NCI-H345 (cell line): ENCODE measurements at regions not wholly inside any gene's neighbourhood (a gene's known extent, or its start where the extent isn't known, plus 50 kb on each side); places are given as distances from the start of the nearest gene placed in this dataset.

Experiments used
- DNase-seq: peaks from one replicate; lab custom pipeline; 2025; lab: John Stamatoyannopoulos, UW

- DNase-seq = no peak
Measured at GRCh38 chr5:8241076-8241475, 372.1 kb downstream of the MTRR start.

- no peak for DNase-seq
Measured at GRCh38 chr5:8241558-8241957, 372.6 kb downstream of the MTRR start.

GRCh38 chr5:8247049-8247899 lies 378.3 kb downstream of the MTRR start:
- no peak for DNase-seq

- DNase-seq = no peak
Measured at GRCh38 chr5:8253376-8253775, 384.4 kb downstream of the MTRR start.

- DNase-seq = no peak
Measured at GRCh38 chr5:8254674-8255073, 385.7 kb downstream of the MTRR start.

- no peak for DNase-seq
Measured at GRCh38 chr5:8258801-8259200, 389.9 kb downstream of the MTRR start.

GRCh38 chr5:8270246-8270645 lies 401.3 kb downstream of the MTRR start:
- no peak for DNase-seq

- DNase-seq = no peak
Measured at GRCh38 chr5:8280711-8281363, 411.9 kb downstream of the MTRR start.

- peak; percentile 87 for DNase-seq
Measured at GRCh38 chr5:8288334-8288733, 419.4 kb downstream of the MTRR start.

- DNase-seq = peak; percentile 5
Measured at GRCh38 chr5:8288897-8289516, 420.1 kb downstream of the MTRR start.

- no peak for DNase-seq
Measured at GRCh38 chr5:8289779-8290178, 420.8 kb downstream of the MTRR start.

GRCh38 chr5:8290721-8291120 lies 421.8 kb downstream of the MTRR start:
- no peak for DNase-seq

GRCh38 chr5:8291641-8292040 lies 422.7 kb downstream of the MTRR start:
- DNase-seq = no peak

- DNase-seq = no peak
Measured at GRCh38 chr5:8295141-8295540, 426.2 kb downstream of the MTRR start.

GRCh38 chr5:8299716-8300115 lies 430.8 kb downstream of the MTRR start:
- no peak for DNase-seq

GRCh38 chr5:8304341-8304740 lies 435.4 kb downstream of the MTRR start:
- no peak for DNase-seq

- DNase-seq = no peak
Measured at GRCh38 chr5:8306288-8306896, 437.4 kb downstream of the MTRR start.

GRCh38 chr5:8314965-8315364 lies 446.0 kb downstream of the MTRR start:
- no peak for DNase-seq

- no peak for DNase-seq
Measured at GRCh38 chr5:8316608-8317280, 447.8 kb downstream of the MTRR start.

- no peak for DNase-seq
Measured at GRCh38 chr5:8317335-8317734, 448.4 kb downstream of the MTRR start.

GRCh38 chr5:8320244-8320643 lies 451.3 kb downstream of the MTRR start:
- no peak for DNase-seq

- no peak for DNase-seq
Measured at GRCh38 chr5:8321272-8321671, 452.3 kb downstream of the MTRR start.
